GM12878 (cell line): ENCODE measurements at regions not wholly inside any gene's neighbourhood (a gene's known extent, or its start where the extent isn't known, plus 50 kb on each side); places are given as distances from the start of the nearest gene placed in this dataset.

ENCODE experiments used
- ATAC-seq: fragments of 200-7000 bp; cut with Tn5 transposase; 3 replicates; pipeline ENCODE4 v1.9.1; 2020; ENCODE audit warnings: mild to moderate bottlenecking, moderate library complexity
- BruUV-seq: library from RNA; stranded (reverse); fragments of 400-500 nt; replicated peaks from 2 replicates; lab custom pipeline; 2021; lab: Mats Ljungman, UMichigan
- CTCF ChIA-PET: fragments of 300-600 bp; sonication (Branson Sonifier 250); formaldehyde crosslinking; extraction: SDS; loops from one replicate; lab custom pipeline; 2021; ENCODE audit warnings: inconsistent platforms; lab: Yijun Ruan, JAX
- POLR2A ChIA-PET: fragments of 350-600 bp; formaldehyde crosslinking; extraction: SDS; loops from one replicate; lab custom pipeline; 2021; ENCODE audit warnings: inconsistent platforms; lab: Charles Lee
- RAD21 ChIA-PET: fragments of 300-600 bp; sonication (Branson Sonifier 250); formaldehyde crosslinking; loops from one replicate; lab custom pipeline; 2023; ENCODE audit warnings: antibody characterized with exemption; ENCODE audit not compliant: unreplicated experiment; lab: Charles Lee
- SMC1A ChIA-PET: fragments of 300-600 bp; sonication (Branson Sonifier 250); formaldehyde crosslinking; loops from one replicate; lab custom pipeline; 2023; ENCODE audit not compliant: unreplicated experiment, uncharacterized antibody; lab: Charles Lee
- DNase-seq: peaks from one replicate; pipeline ENCODE4 v3.0.0-alpha.2; 2011; ENCODE audit warnings: low read depth, low spot score
- FAIRE-seq: peaks from 3 replicates; lab custom pipeline; 2011; peaks lifted over from hg19 to GRCh38; lab: Jason Lieb, UNC
- H2AFZ ChIP-seq: 2 replicates; pipeline ENCODE4 v1.6.0; 2011; ENCODE audit warnings: low read depth, low read length, control low read depth; ENCODE audit not compliant: control insufficient read depth
- H3K27ac ChIP-seq: 2 replicates; pipeline ENCODE4 v1.5.1; 2011; ENCODE audit warnings: control low read depth; ENCODE audit not compliant: control insufficient read depth, insufficient read depth
- H3K27me3 ChIP-seq, 2 experiments: replicated peaks in 1 of 2; 2 replicates each; pipeline versions ENCODE4 v1.6.0 to v1.6.1; 2011; ENCODE audit warnings: low read length in 1 of 2; ENCODE audit not compliant: control insufficient read depth in 2 of 2, insufficient read depth in 2 of 2
- H3K36me3 ChIP-seq, 2 experiments: 2 replicates each; pipeline ENCODE4 v1.5.1; 2011; ENCODE audit warnings: low read length in 1 of 2; ENCODE audit not compliant: control insufficient read depth in 2 of 2, insufficient read depth in 2 of 2
- H3K4me1 ChIP-seq: 2 replicates; pipeline ENCODE4 v1.6.1; 2011; ENCODE audit warnings: mild to moderate bottlenecking, low read length, moderate library complexity, mixed read lengths; ENCODE audit not compliant: control insufficient read depth, insufficient read depth
- H3K4me2 ChIP-seq: 2 replicates; pipeline ENCODE4 v1.6.0; 2011; ENCODE audit warnings: control low read depth; ENCODE audit not compliant: control insufficient read depth, insufficient read depth
- H3K4me3 ChIP-seq: fragments of 200-600 bp; sonication (generic); 2 replicates; pipeline ENCODE4 v1.5.1; 2016
- H3K79me2 ChIP-seq: 2 replicates; pipeline ENCODE4 v1.6.0; 2011; ENCODE audit warnings: low read length; ENCODE audit not compliant: control insufficient read depth, insufficient read depth
- H3K9ac ChIP-seq: 2 replicates; pipeline ENCODE4 v1.8.0; 2011; ENCODE audit warnings: low read length, control low read depth, mixed read lengths; ENCODE audit not compliant: control insufficient read depth, insufficient read depth
- H3K9me3 ChIP-seq: replicated peaks from 3 replicates; pipeline ENCODE4 v1.5.1; 2011; ENCODE audit warnings: mild to moderate bottlenecking, low read length; ENCODE audit not compliant: control insufficient read depth, insufficient read depth
- H4K20me1 ChIP-seq: 2 replicates; pipeline ENCODE4 v1.6.0; 2011; ENCODE audit not compliant: control insufficient read depth, insufficient read depth
- BCL3 ChIP-seq: IDR thresholded peaks from 2 replicates; pipeline ENCODE4 v1.6.1; 2011; ENCODE audit warnings: borderline replicate concordance, low read depth, mild to moderate bottlenecking, moderate library complexity, low read length; ENCODE audit not compliant: insufficient read depth, poor library complexity, severe bottlenecking
- EP300 ChIP-seq, 2 experiments: fragments of 150-350 bp in 1 of 2; IDR thresholded peaks; 2 replicates each; pipeline ENCODE4 v1.6.1; 2011 to 2012; ENCODE audit warnings: low read depth in 2 of 2, low read length in 2 of 2, borderline replicate concordance in 1 of 2, improper control_type of control experiment in 1 of 2, inconsistent platforms in 1 of 2; ENCODE audit not compliant: control insufficient read depth in 1 of 2
- FOXM1 ChIP-seq: IDR thresholded peaks from 2 replicates; pipeline ENCODE4 v1.6.1; 2012; ENCODE audit warnings: low read depth, mild to moderate bottlenecking, inconsistent platforms, low read length, moderate library complexity
- IKZF1 ChIP-seq: fragments of 450-650 bp; conservative IDR thresholded peaks from 2 replicates; pipeline ENCODE4 v1.6.1; 2017; ENCODE audit warnings: antibody characterized with exemption, mild to moderate bottlenecking
- KDM1A ChIP-seq: fragments of 200-600 bp; sonication (generic); IDR thresholded peaks from 2 replicates; pipeline ENCODE4 v1.6.1; 2016; ENCODE audit warnings: borderline replicate concordance
- LARP7 ChIP-seq: fragments of 450-650 bp; IDR thresholded peaks from 2 replicates; pipeline ENCODE4 v1.6.1; 2017; ENCODE audit warnings: mild to moderate bottlenecking
- NBN ChIP-seq: fragments of 450-650 bp; IDR thresholded peaks from 2 replicates; pipeline ENCODE4 v1.6.1; 2016
- POU2F2 ChIP-seq: IDR thresholded peaks from 3 replicates; pipeline ENCODE4 v1.6.1; 2011; ENCODE audit warnings: low read depth, mild to moderate bottlenecking, low read length, borderline replicate concordance
- RELA ChIP-seq: fragments of 450-650 bp; IDR thresholded peaks from 2 replicates; pipeline ENCODE4 v1.8.0; 2014; ENCODE audit warnings: borderline replicate concordance; ENCODE audit not compliant: partially characterized antibody
- REST ChIP-seq: IDR thresholded peaks from 2 replicates; pipeline ENCODE4 v1.6.1; 2012; ENCODE audit warnings: mild to moderate bottlenecking, low read depth, low read length
- SMC3 ChIP-seq: IDR thresholded peaks from 2 replicates; pipeline ENCODE4 v1.6.1; 2011; ENCODE audit warnings: low read length, improper control_type of control experiment, borderline replicate concordance
- ZNF24 ChIP-seq: fragments of 450-650 bp; IDR thresholded peaks from 2 replicates; pipeline ENCODE4 v1.6.1; 2017; ENCODE audit warnings: antibody characterized with exemption, mild to moderate bottlenecking
- ZNF622 ChIP-seq: fragments of 450-650 bp; IDR thresholded peaks from 2 replicates; pipeline ENCODE4 v1.6.1; 2017; ENCODE audit warnings: mild to moderate bottlenecking, inconsistent platforms
- in situ Hi-C: fragments of 300-500 bp; cut with MboI; formaldehyde crosslinking; loops from 9 replicates; pipeline ENCODE4 v1.14.3; 2018; ENCODE audit warnings: mixed read lengths
- intact Hi-C: fragments of 100-400 bp; cut with micrococcal nuclease; formaldehyde crosslinking; loops from one replicate; pipeline ENCODE4 v1.14.2; 2022; ENCODE audit not compliant: unreplicated experiment
- TF ChIP-seq, protein P1 (sequence below): IDR thresholded peaks from 2 replicates; pipeline ENCODE4 v1.6.1; 2012; ENCODE audit warnings: low read depth, low read length, improper control_type of control experiment
- TF ChIP-seq, protein P2 (sequence below): IDR thresholded peaks from 2 replicates; pipeline ENCODE4 v1.6.1; 2011; ENCODE audit warnings: low read depth, low read length, improper control_type of control experiment, borderline replicate concordance

GRCh38 chr12:76135456-76135855 lies 51.0 kb upstream of the NAP1L1 start:
- POLR2A ChIA-PET, result interaction anchor here (0.6 kb wide), 2 partner anchors 74 to 124 kb away, joined by 3 read pairs; no protein-coding TSS in a partner anchor
- in situ Hi-C loops (no loop called here), intact Hi-C loops (no loop called here)
- Histone ChIP-seq H3K79me2 (no peaks in the 10 kb centered on the region), H3K27ac (no peak overlapping the region), H4K20me1 (no peaks in the 10 kb centered on the region), H3K36me3 (no peaks in the 10 kb centered on the region), H3K4me1 (no peaks in the 10 kb centered on the region), H3K4me2 (no peak overlapping the region), H2AFZ (no peak overlapping the region), H3K27me3 (no peaks in the 10 kb centered on the region), H3K4me3 (no peak overlapping the region), H3K9ac (no peak overlapping the region), H3K9me3 (peaks cover 2% of the 10 kb centered on the region; the same call in 1 of the 3 replicates)
- ATAC-seq, result no peak
- BruUV-seq, result no TSS peak
- DNase-seq, result no peak
- RAD21 ChIA-PET, result interaction anchor here (0.6 to 1.1 kb wide), 4 partner anchors 12 to 880 kb away, joined by 3 to 7 read pairs (median 5); no protein-coding TSS in a partner anchor
- no peak for FAIRE-seq
- CTCF ChIA-PET, result interaction anchor here (0.6 to 1.2 kb wide), 4 partner anchors 9 to 589 kb away, joined by 3 to 6 read pairs (median 4); no protein-coding TSS in a partner anchor
- SMC1A ChIA-PET, result interaction anchor here (0.6 to 1.3 kb wide), 4 partner anchors 9 to 380 kb away, joined by 3 to 4 read pairs (median 4); no protein-coding TSS in a partner anchor
- TF ChIP-seq POU2F2, result no peak
- TF ChIP-seq FOXM1, result no peak
- TF ChIP-seq, protein P1, sequence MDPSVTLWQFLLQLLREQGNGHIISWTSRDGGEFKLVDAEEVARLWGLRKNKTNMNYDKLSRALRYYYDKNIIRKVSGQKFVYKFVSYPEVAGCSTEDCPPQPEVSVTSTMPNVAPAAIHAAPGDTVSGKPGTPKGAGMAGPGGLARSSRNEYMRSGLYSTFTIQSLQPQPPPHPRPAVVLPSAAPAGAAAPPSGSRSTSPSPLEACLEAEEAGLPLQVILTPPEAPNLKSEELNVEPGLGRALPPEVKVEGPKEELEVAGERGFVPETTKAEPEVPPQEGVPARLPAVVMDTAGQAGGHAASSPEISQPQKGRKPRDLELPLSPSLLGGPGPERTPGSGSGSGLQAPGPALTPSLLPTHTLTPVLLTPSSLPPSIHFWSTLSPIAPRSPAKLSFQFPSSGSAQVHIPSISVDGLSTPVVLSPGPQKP, result no peak
- TF ChIP-seq LARP7, result no peak
- no peak for TF ChIP-seq ZNF622
- no peak for TF ChIP-seq SMC3
- no peak for TF ChIP-seq BCL3
- TF ChIP-seq KDM1A, result no peak
- TF ChIP-seq IKZF1, result no peak
- no peak for TF ChIP-seq REST
- no peak for TF ChIP-seq EP300 (IDR thresholded peaks at IDR 0.05; ENCODE audit: borderline replicate concordance in 1 of 2, control insufficient read depth in 1 of 2, low read depth in 2 of 2, low read length in 2 of 2)
- TF ChIP-seq NBN, result no peak
- no peak for TF ChIP-seq ZNF24
- TF ChIP-seq, protein P2, sequence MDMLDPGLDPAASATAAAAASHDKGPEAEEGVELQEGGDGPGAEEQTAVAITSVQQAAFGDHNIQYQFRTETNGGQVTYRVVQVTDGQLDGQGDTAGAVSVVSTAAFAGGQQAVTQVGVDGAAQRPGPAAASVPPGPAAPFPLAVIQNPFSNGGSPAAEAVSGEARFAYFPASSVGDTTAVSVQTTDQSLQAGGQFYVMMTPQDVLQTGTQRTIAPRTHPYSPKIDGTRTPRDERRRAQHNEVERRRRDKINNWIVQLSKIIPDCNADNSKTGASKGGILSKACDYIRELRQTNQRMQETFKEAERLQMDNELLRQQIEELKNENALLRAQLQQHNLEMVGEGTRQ, result no peak
- TF ChIP-seq RELA, result no peak
